ENCODE measurements at regions not wholly inside any gene's neighbourhood (a gene's known extent, or its start where the extent isn't known, plus 50 kb on each side); places are given as distances from the start of the nearest gene placed in this dataset.
"Not testable (repeated sequence)": the region's sequence is repeated elsewhere in the genome, so short reads cannot be mapped to it uniquely, and the experiment has no call there.

- no peak for DNase-seq
Measured at GRCh38 chr5:106677057-106677456, 993.7 kb downstream of the EFNA5 start.

DNA sequence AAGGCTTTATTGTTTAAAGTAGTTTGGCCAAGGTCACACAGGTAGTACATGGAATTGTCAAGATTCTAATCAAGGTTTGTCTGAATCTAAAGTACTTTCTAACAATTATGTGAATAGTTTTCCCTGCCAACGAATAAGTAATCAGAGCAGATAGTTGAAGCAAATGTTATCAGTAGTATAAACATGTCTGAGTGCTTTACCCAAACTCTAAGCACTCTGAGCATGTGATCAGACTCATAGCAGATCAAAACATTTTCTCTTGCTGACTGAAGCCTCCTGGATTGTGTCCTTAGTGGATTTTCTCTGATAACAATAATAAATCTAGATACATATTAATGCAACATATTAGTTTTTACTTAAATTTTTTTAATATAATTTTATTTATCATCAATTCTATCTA lies 995.0 kb downstream of the EFNA5 start:
- DNase-seq, result no peak

GRCh38 chr5:106673941-106674340 lies 996.8 kb downstream of the EFNA5 start:
- no peak for DNase-seq

DNA sequence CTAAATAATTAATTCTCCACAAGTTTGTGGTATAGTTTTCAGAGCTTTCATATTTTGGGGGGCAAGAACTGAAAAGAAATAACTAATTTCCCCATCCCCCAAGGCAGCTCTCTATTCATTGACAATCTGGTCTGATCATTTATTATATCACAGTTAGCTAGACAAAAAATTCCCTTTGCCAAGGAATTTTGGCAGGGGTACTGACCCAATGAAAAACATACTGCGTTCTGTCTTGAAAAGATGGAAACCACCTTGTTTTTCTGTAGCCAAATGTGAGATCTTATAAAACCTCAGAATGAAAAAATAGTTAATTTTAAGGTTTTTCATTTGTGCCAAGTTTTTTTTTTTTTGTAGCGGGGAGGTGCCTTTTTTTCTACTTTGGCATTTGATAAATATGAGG lies 1008.9 kb downstream of the EFNA5 start:
- DNase-seq, result no peak

DNA sequence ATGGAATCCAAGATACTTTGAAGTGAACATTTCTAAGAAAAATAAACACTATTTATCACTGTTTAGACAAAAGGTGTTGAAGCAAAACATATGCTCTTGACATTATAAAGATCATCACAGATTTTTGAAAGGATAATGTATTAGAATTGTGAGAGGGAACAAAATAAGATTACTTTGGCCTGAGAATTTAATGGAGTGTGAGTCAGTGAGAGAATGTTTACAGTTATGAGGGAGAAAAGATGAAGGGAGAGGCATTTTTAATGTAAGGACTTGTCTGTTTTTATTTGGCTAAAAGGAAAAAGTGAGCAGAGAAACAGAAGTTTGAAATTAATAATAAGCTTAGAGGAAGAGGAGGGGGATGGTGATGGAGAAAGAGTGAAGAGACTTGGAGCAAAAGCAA lies 1010.1 kb downstream of the EFNA5 start:
- DNase-seq, result no peak

GRCh38 chr5:106658150-106658549 lies 1012.6 kb downstream of the EFNA5 start:
- no peak for DNase-seq

- no peak for DNase-seq
Measured at GRCh38 chr5:106656821-106657220, 1013.9 kb downstream of the EFNA5 start.

DNA sequence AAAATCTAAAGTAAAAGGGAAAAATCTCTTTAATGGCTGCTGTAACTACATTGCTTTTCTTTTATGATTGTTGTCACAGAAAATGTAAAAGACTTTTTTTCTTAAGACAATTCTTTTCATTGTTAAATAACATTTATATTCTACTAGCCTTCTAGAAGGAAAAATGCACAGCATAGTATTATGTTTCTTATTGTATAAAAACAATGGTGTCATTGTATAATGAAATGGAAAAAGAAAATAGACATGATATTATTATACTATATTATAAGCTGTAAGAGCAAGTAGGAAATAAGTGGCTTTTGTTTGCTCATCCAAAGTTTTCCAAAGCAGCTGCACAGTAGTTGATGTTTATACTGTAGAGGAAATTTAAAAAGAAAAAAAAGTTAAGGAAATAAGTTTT lies 1021.7 kb downstream of the EFNA5 start:
- DNase-seq, result no peak

GRCh38 chr5:106648401-106648800 lies 1022.3 kb downstream of the EFNA5 start:
- peak; percentile 27 for DNase-seq

GRCh38 chr5:106646106-106646505 lies 1024.6 kb downstream of the EFNA5 start:
- DNase-seq, result peak; percentile 14

GRCh38 chr5:106640511-106640910 lies 1030.2 kb downstream of the EFNA5 start:
- no peak for DNase-seq

DNA sequence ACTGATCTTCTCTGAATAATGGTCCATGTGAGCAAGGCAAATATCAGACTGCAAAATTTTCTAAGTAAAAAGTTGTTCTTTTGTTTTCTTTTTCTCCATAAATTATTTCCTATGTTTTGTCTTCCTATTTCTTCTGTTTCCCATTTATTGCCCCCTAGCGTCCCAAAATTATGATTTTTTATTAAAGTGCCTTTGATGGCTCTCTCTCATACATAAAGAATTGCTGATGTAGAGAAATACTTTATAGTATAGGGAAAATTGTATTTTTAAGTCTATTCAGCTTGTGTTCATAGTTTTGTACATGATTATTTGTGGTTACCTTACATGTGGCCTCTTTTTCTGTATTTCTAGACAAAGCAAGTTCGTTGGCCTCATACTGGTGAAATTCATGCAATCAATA lies 1031.2 kb downstream of the EFNA5 start:
- no peak for DNase-seq

GRCh38 chr5:106637275-106637674 lies 1033.5 kb downstream of the EFNA5 start:
- peak; percentile 9 for DNase-seq

GRCh38 chr5:106634375-106634774 lies 1036.4 kb downstream of the EFNA5 start:
- DNase-seq, result peak; percentile 44

- no peak for DNase-seq
Measured at GRCh38 chr5:106633825-106634224, 1036.9 kb downstream of the EFNA5 start.

GRCh38 chr5:106628456-106628855 lies 1042.3 kb downstream of the EFNA5 start:
- DNase-seq, result not testable (repeated sequence)

- DNase-seq, result peak; percentile 10
Measured at GRCh38 chr5:106610041-106610440, 1060.7 kb downstream of the EFNA5 start.

GRCh38 chr5:106601620-106602019 lies 1069.1 kb downstream of the EFNA5 start:
- no peak for DNase-seq

DNA sequence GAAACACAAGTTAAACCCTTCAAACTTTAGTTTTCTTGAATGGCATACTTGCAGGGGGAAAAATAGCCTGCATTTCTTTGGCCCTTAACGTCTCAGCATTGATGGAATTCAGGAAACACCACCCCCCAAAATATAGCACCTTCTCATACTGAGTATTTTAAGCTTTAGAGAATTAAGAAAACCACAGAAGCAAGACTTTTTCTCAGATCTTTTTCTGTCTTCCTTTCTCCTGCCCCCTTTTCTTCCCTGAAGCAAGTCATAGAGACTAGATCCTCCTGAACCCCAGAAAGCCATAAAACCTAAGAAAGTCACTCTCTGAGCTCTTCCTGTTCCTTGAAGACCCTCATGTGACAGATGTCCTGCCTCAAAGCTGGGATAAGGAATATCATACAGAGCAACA lies 1069.9 kb downstream of the EFNA5 start:
- no peak for DNase-seq

GRCh38 chr5:106595864-106596263 lies 1074.9 kb downstream of the EFNA5 start:
- DNase-seq, result no peak

DNA sequence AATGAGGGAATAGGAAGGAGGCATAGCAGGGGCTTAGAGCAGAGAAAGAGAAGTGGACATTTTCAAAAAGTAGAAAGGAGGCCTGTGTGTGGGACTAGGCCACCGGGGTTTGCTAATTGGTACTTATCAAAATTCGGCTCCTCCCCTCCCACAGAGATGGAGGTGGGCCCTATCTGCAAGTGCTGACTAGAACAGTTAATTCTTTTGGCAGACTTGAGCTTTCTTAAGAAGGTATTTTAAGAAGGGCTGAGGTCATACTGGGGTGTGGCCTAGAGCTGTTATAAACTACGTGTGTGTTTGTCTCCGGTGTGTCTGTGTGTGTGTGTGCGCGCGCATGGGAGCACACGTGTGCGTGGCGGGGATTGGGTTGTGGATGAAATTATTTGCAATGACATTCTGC lies 1086.5 kb downstream of the EFNA5 start:
- no peak for DNase-seq

- DNase-seq, result no peak
Measured at GRCh38 chr5:106578736-106579135, 1092.0 kb downstream of the EFNA5 start.

DNA sequence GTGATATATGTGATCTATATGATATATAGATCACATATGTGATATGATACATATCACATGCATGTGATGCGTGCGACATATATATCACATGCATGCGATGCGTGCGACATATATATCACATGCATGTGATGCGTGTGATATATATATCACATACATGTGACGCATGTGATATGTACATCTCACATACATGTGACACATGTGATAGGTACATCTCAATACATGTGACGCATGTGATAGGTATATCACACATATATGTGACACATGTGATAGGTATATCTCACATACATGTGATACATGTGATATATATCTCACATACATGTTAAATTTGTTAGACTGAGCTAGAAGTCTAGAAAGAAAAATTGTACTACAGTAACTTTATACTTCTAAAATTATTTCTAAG lies 1095.9 kb downstream of the EFNA5 start:
- no peak for DNase-seq

DNA sequence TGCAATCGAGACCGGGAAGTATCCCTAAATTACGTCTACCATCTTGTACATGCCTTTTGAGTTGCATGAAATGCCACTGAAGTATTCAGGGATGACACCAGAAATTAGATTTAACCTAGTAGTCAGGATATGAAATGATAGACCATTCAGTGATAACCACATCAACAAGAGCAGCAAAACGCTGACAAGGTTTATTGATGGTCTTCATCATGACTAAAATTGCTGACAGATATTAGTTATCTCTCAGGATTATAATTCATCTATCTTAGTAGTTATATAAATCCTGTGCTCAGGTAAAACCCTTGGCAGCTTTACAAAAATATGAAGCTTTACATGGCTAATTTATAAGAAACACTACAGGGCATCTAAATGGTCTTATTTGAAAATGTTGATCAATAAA lies 1104.7 kb downstream of the EFNA5 start:
- DNase-seq, result no peak

- DNase-seq, result peak; percentile 5
Measured at GRCh38 chr5:106545325-106545724, 1125.4 kb downstream of the EFNA5 start.

DNA sequence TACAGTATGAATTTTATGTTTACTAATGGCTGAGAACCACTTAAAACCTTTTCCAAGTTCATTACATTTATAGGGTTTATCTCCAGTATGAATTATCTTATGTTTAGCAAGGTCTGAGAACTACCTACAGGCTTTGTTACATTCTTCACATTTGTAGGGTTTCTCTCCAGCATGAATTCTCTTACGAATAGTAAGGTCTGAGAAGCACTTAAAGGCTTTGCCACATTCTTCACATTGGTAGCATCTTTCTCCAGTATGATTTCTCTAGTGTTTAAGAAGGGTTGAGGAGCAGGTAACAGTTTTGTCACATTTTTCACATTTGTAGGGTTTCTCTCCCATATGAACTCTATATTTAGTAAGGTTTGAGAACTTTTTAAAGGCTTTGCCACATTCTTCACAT lies 1127.4 kb downstream of the EFNA5 start:
- no peak for DNase-seq

All from fibroblast of skin of abdomen (primary cell).